HG03565 (cell line): ENCODE measurements at regions not wholly inside any gene's neighbourhood (a gene's known extent, or its start where the extent isn't known, plus 50 kb on each side); places are given as distances from the start of the nearest gene placed in this dataset.
"Not testable (repeated sequence)": the region's sequence is repeated elsewhere in the genome, so short reads cannot be mapped to it uniquely, and the experiment has no call there.

Source experiments
- ATAC-seq: cut with Tn5 transposase; IDR thresholded peaks from one replicate; pipeline ENCODE4 v1.9.1; 2021; ENCODE audit warnings: mild to moderate bottlenecking, moderate library complexity; ENCODE audit not compliant: unreplicated experiment

- no peak for ATAC-seq
Measured at GRCh38 chr1:34367954-34368353, 191.2 kb downstream of the C1orf94 start.

- ATAC-seq: no peak
Measured at GRCh38 chr1:34369701-34370455, 193.2 kb downstream of the C1orf94 start.

DNA sequence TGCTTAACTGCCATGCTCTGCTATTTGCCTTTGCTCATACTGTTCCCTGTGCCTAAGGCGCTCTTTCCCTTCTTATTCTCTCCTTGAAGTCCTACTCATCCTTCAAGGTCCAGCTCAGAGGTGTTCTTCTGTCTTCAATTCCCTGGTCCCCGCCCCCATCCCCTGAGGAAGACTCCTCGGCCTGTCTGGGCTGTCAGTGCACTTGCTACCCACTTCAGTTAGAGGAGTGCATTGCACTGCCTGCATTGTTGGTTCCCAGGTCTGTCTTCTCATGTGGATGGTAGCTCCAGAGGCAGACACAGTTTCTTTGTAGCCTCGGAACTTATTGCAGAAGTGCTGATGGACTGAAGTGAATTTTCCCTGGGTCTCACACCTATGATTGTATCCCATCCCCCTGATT is 194.0 kb downstream of the C1orf94 start:
- no peak for ATAC-seq

DNA sequence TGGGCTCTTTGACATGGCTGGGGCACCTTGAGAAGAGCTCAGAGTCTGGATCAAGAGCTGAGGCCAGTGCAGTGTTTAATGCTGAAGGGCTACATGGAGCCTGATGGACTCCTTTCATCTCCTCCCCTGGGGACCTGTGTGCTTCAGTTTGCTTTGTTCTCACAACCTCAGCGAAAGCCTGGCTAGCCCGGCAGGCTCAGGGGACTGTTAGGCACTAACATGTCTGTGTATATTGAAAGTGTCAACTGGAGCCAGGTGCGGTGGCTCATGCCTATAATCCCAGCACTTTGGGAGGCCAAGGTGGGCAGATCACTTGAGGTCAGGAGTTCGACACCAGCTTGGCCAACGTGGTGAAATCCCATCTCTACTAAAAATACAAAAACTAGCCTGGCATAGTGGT is 194.5 kb downstream of the C1orf94 start:
- ATAC-seq: not testable (repeated sequence)

DNA sequence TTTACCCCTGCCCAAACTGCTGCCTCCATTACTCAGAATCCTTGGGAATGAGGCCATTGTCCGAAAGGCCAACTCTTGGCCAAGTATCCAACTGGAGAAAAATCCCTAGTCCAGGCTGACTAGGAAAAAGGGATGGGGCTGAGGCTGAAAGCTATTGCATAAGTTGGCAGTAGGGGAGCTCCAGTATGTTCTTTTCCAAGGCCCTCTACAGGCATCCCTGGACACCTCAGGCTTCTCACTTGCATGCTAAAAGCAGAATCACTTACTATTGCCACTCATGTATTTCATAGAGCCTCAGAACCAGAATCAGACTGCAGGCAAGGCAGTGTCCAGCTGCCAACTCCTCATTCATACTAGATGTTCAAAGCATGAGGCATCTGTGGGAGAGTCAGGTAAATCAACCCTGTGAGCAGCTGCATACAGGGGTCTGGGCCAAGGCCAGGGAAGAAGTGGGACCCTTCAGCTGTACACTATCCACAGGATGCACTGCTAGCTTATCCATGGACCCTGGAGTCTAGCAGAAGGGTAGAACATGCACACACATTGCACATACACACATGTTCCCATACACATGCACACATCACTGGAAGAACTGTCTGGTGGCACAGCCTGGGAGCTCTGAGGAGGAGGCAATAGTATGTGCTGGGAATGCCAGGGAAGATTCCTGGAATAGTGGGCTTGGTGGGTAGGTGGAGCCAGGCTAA is 195.3 kb downstream of the C1orf94 start:
- ATAC-seq: no peak

- ATAC-seq: no peak
Measured at GRCh38 chr1:34372891-34373290, 196.2 kb downstream of the C1orf94 start.

GRCh38 chr1:34373912-34374311 is 197.2 kb downstream of the C1orf94 start:
- no peak for ATAC-seq

GRCh38 chr1:34376531-34376930 is 199.8 kb downstream of the C1orf94 start:
- no peak for ATAC-seq

- no peak for ATAC-seq
Measured at GRCh38 chr1:34378968-34379856, 202.5 kb downstream of the C1orf94 start.

- no peak for ATAC-seq
Measured at GRCh38 chr1:34379911-34380310, 203.2 kb downstream of the C1orf94 start.

- ATAC-seq: no peak
Measured at GRCh38 chr1:34380526-34381124, 203.9 kb downstream of the C1orf94 start.

DNA sequence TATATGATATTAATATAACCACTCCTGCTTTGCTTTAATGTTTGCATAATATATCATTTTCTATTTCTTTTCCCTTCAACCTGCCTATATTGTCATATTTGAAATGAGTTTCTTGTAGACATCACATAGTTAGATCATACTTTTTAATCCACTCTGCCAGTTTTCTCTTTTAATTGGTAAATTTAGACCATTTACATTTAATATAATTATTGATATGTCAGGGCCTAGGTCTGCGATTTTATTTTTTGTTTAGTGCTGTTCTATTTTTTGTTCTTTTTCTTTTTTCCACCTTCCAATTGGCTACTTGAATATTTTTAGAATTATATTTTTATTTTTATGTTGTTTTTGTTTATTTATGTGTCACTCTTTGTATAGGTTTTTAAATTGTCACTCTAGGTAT is 213.3 kb downstream of the C1orf94 start:
- no peak for ATAC-seq

GRCh38 chr1:34396042-34396441 is 219.3 kb downstream of the C1orf94 start:
- ATAC-seq: no peak

- no peak for ATAC-seq
Measured at GRCh38 chr1:34398241-34398915, 221.7 kb downstream of the C1orf94 start.

GRCh38 chr1:34398916-34399275 is 222.2 kb downstream of the C1orf94 start:
- no peak for ATAC-seq

GRCh38 chr1:34400675-34401074 is 224.0 kb downstream of the C1orf94 start:
- ATAC-seq: no peak

GRCh38 chr1:34403156-34403555 is 226.4 kb downstream of the C1orf94 start:
- ATAC-seq: no peak

DNA sequence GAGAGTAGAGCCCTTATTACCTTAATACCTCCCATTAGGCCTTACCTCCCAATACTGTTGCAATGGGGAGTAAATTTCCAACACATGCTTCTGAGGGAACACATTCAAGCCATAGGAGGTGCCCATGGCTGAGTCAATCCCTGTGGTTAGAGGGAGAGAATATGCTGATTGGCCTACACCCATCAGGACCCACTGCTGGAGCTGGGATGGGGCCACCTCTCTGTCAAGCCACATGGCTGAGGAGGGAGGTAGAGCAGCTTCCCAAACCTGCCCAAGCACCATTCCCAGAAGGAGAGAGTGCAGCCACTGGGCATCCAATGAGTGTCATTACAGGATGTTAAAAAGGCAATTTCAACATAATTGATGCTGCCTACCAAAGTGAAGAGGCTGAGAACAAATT is 228.1 kb downstream of the C1orf94 start:
- ATAC-seq: no peak

GRCh38 chr1:34405266-34405959 is 228.7 kb downstream of the C1orf94 start:
- no peak for ATAC-seq

- ATAC-seq: no peak
Measured at GRCh38 chr1:34406377-34406776, 229.7 kb downstream of the C1orf94 start.
